Astrocyte of the cerebellum (primary cell): ENCODE measurements at regions not wholly inside any gene's neighbourhood (a gene's known extent, or its start where the extent isn't known, plus 50 kb on each side); places are given as distances from the start of the nearest gene placed in this dataset.
"Not testable (repeated sequence)": the region's sequence is repeated elsewhere in the genome, so short reads cannot be mapped to it uniquely, and the experiment has no call there.

Experiments
- DNase-seq: peaks from one replicate; pipeline ENCODE4 v3.0.0-alpha.2; 2011; ENCODE audit warnings: low read depth
- H3K4me3 ChIP-seq: 2 replicates; pipeline ENCODE4 v1.5.1; 2011; ENCODE audit warnings: mild to moderate bottlenecking, low read depth, low read length, moderate library complexity
- in situ Hi-C: cut with HindIII; loops from 2 replicates; pipeline ENCODE4 v1.10.0; 2017; ENCODE audit warnings: low sequenced_read_pairs
- TF ChIP-seq, protein P1 (sequence below): IDR thresholded peaks from 2 replicates; pipeline ENCODE4 v1.5.1; 2012; ENCODE audit warnings: low read length, low read depth, moderate library complexity, mild to moderate bottlenecking; ENCODE audit errors: missing control alignments

DNA sequence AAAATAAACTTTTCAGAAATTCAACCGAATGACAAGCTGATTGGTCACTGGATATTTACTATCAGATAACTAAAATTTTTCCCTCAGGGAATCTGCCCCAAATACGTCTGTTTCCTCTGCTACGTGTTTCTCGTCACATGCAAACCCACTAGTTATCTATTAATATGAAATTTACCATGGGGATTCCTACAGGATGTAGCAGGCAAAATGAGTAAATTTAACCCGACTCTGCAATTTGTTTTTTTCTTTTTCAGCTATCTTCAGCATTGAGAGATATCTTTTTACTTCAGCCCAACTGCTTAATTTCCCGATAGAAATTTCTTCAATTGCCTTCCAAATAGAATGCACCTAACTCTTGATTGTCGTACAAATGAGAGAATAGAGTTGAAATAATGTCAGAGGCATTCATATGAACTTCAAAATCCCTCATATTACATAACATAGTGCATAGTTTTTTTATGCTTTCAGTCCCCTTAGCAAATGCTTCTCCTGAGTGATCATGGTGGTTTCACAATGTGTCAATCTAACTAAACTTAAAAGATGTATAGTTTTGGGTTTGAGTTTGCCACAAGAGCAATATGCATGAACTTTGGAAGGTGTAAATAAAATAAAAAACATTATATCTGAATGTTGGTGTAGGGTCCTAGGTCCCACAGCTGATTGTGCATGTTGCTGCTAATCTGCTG lies 913.1 kb upstream of the GRIA3 start:
- no peak for DNase-seq
- in situ Hi-C loops = no loop called here
- TF ChIP-seq, protein P1, sequence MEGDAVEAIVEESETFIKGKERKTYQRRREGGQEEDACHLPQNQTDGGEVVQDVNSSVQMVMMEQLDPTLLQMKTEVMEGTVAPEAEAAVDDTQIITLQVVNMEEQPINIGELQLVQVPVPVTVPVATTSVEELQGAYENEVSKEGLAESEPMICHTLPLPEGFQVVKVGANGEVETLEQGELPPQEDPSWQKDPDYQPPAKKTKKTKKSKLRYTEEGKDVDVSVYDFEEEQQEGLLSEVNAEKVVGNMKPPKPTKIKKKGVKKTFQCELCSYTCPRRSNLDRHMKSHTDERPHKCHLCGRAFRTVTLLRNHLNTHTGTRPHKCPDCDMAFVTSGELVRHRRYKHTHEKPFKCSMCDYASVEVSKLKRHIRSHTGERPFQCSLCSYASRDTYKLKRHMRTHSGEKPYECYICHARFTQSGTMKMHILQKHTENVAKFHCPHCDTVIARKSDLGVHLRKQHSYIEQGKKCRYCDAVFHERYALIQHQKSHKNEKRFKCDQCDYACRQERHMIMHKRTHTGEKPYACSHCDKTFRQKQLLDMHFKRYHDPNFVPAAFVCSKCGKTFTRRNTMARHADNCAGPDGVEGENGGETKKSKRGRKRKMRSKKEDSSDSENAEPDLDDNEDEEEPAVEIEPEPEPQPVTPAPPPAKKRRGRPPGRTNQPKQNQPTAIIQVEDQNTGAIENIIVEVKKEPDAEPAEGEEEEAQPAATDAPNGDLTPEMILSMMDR = no peak
- no peak overlapping the region for H3K4me3 ChIP-seq

DNA sequence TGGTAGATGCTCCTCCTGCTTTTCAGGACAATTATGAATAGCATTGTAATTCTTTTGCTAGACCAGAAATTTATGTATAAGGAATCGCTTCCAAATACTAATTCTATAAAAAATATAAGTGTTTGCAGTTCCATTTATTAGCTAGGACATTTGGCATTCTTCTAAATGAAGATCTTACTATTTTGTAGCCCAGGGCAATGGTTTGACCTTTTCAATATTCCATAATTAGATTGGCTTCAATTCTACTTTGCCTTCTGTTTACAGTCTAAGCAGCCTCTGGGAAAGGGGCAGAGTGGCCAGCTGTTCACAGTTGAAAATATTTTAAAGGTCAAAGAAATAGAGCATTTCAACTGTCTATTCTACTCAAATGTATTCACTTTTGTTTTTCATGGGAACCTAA lies 912.1 kb upstream of the GRIA3 start:
- no peak overlapping the region for H3K4me3 ChIP-seq
- DNase-seq = no peak
- TF ChIP-seq, protein P1 = no peak
- in situ Hi-C loops = no loop called here

DNA sequence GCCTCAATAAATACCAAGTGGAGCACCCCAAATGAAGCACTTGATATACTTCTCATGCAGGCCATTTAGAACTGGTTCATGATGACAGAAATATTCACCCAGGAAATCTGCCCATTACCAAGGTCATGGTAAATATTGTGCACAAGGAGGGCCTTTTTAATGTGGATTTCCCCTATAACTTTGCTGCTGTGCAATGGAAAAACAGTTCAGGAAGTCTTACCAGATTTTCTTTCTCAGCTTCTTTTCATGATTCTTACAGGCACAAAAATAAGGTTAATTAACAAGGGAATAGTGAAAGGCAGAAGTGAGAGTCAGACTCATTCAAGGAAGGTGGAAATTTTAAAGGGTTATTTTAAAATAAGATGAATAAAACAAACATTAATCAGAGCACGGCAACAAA lies 904.3 kb upstream of the GRIA3 start:
- in situ Hi-C loops = no loop called here
- no peak for DNase-seq
- no peak overlapping the region for H3K4me3 ChIP-seq
- TF ChIP-seq, protein P1 = no peak

DNA sequence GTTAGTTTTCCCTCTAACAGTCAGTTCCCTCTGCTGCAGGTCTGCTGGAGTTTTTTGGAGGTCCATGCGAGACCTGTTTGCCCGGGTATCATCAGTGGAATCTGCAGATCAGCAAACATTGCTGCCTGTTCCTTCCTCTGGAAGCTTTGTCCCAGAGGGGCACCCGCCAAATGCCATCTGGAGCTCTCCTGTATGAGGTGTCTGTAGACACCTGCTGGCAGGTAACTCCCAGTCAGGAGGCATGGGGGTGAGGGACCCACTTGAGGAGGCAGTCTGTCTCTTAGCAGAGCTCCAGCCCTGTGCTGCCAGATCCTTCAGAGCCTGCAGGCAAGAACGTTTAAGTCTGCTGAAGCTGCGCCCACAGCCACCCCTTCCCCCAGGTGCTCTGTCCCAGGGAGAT lies 884.3 kb upstream of the GRIA3 start:
- H3K4me3 ChIP-seq, in situ Hi-C loops, DNase-seq: not testable (repeated sequence)

DNA sequence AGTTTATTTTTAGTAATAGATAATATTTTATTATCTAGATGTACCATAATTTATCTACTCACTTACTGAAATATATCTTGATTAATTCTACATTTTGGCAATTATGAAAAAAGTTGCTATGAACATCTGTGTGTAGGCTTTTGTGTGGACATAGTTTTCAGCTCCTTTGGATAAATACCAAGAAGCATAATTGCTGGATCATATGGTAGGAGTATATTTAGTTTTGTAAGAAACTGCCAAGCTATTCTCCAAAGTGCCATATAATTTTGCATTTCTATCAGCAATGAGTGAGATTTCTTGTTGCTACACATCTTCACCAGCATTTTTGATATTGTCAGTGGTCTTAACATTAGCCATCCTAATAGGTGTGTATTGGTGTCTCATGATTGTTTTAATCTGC lies 882.6 kb upstream of the GRIA3 start:
- TF ChIP-seq, protein P1 = no peak
- no peak for DNase-seq
- no peak overlapping the region for H3K4me3 ChIP-seq
- in situ Hi-C loops = no loop called here

DNA sequence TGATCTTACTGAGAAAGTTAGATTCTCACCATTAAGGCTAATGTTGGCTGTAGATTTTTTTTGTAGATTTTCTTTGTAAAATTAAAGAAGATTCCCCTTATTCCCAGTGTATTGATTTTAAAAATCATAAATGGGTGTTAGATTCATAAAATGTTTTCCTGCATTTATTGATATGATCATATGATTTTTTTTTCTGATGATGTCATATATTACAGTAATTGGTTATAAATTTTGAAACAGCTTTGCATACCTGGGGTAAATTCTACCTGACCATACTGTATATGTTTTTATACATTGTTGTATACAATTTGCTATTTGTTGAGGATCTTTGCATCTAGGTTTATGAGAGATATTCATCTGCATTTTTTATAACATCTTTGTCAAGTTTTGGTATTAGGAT lies 880.3 kb upstream of the GRIA3 start:
- TF ChIP-seq, protein P1 = no peak
- in situ Hi-C loops = no loop called here
- DNase-seq = no peak

DNA sequence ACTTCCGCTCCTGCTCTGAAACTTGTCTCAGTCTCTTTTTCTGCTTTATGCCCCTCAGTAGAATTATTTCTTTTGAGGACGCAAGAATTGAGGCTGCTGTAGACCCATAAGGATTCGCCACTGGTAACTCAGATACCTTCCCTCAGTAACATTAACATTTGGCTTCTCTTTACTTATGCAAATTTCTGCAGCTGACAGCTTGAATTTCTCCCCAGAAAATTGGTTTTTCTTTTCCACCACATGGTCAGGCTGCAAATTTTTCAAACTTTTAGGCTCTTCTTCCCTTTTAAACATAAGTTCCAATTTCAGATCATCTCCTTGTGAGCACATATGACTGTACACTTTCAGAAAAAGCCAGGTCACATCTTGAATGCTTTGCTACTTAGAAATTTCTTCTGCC lies 839.3 kb upstream of the GRIA3 start:
- in situ Hi-C loops = no loop called here
- H3K4me3 ChIP-seq = no peak overlapping the region
- DNase-seq = no peak
- TF ChIP-seq, protein P1 = no peak

More for the DNA sequence above, 880.3 kb upstream of the GRIA3 start:
- H3K4me3 ChIP-seq = no peak overlapping the region
